ENCODE measurements at regions not wholly inside any gene's neighbourhood (a gene's known extent, or its start where the extent isn't known, plus 50 kb on each side); places are given as distances from the start of the nearest gene placed in this dataset.

GRCh38 chr7:46755120-46756034 lies 826.5 kb downstream of the TNS3 start:
- TF ChIP-seq CTCF (IDR thresholded peaks at IDR 0.05; ENCODE audit: low read depth, low read length) = no peak
- no peak for TF ChIP-seq POLR2A (IDR thresholded peaks at IDR 0.05; ENCODE audit: extremely low read depth, insufficient read length)
- TF ChIP-seq MYC (IDR thresholded peaks at IDR 0.05; ENCODE audit: low read depth, low read length) = no peak
